Inflammatory macrophage treated with lipopolysaccharide for 1 hour (primary cell): ENCODE measurements at regions not wholly inside any gene's neighbourhood (a gene's known extent, or its start where the extent isn't known, plus 50 kb on each side); places are given as distances from the start of the nearest gene placed in this dataset.
"Not testable (repeated sequence)": the region's sequence is repeated elsewhere in the genome, so short reads cannot be mapped to it uniquely, and the experiment has no call there.

Experiments
- DNase-seq, 2 donors: peaks; one replicate each; pipeline ENCODE4 v3.0.0-alpha.2; 2020 to 2022

- DNase-seq, result not testable (repeated sequence)
Measured at GRCh38 chr5:5831622-5832021, 409.1 kb downstream of the ICE1 start.

GRCh38 chr5:5828619-5829018 lies 406.1 kb downstream of the ICE1 start:
- DNase-seq, result no peak

GRCh38 chr5:5826911-5827310 lies 404.4 kb downstream of the ICE1 start:
- DNase-seq, result no peak

- DNase-seq, result no peak
Measured at GRCh38 chr5:5822729-5823257, 400.3 kb downstream of the ICE1 start.

GRCh38 chr5:5816960-5817359 lies 394.5 kb downstream of the ICE1 start:
- DNase-seq, result no peak

- no peak for DNase-seq
Measured at GRCh38 chr5:5813441-5813840, 391.0 kb downstream of the ICE1 start.

GRCh38 chr5:5810461-5810860 lies 388.0 kb downstream of the ICE1 start:
- DNase-seq, result no peak

GRCh38 chr5:5805916-5806315 lies 383.4 kb downstream of the ICE1 start:
- DNase-seq, result no peak

- DNase-seq, result no peak
Measured at GRCh38 chr5:5804478-5805233, 382.2 kb downstream of the ICE1 start.

GRCh38 chr5:5800801-5801761 lies 378.6 kb downstream of the ICE1 start:
- DNase-seq, result no peak

- DNase-seq, result no peak
Measured at GRCh38 chr5:5799826-5800225, 377.3 kb downstream of the ICE1 start.

GRCh38 chr5:5799229-5799628 lies 376.8 kb downstream of the ICE1 start:
- DNase-seq, result no peak

- DNase-seq, result no peak
Measured at GRCh38 chr5:5798462-5798861, 376.0 kb downstream of the ICE1 start.

GRCh38 chr5:5798041-5798440 lies 375.6 kb downstream of the ICE1 start:
- no peak for DNase-seq

GRCh38 chr5:5795074-5795771 lies 372.7 kb downstream of the ICE1 start:
- no peak for DNase-seq

- DNase-seq, result no peak
Measured at GRCh38 chr5:5794118-5794560, 371.7 kb downstream of the ICE1 start.

- DNase-seq, result no peak
Measured at GRCh38 chr5:5793242-5794117, 371.0 kb downstream of the ICE1 start.

- DNase-seq, result no peak
Measured at GRCh38 chr5:5792106-5792505, 369.6 kb downstream of the ICE1 start.

GRCh38 chr5:5788793-5789192 lies 366.3 kb downstream of the ICE1 start:
- no peak for DNase-seq

- DNase-seq, result no peak
Measured at GRCh38 chr5:5787373-5787772, 364.9 kb downstream of the ICE1 start.

GRCh38 chr5:5784101-5784500 lies 361.6 kb downstream of the ICE1 start:
- DNase-seq, result no peak

- no peak for DNase-seq
Measured at GRCh38 chr5:5783021-5783420, 360.5 kb downstream of the ICE1 start.
